ENCODE measurements at regions not wholly inside any gene's neighbourhood (a gene's known extent, or its start where the extent isn't known, plus 50 kb on each side); places are given as distances from the start of the nearest gene placed in this dataset.

- ATAC-seq (replicated peaks in 1 of 4), result no peak
- no peaks in the 10 kb centered on the region for H3K4me1 Mint-ChIP-seq
- no peaks in the 10 kb centered on the region for H3K9me3 ChIP-seq
- H3K36me3 ChIP-seq (ENCODE audit: control insufficient read depth in 2 of 2, extremely low read depth in 1 of 2, insufficient read depth in 1 of 2, low read length in 1 of 2), result no peaks in the 10 kb centered on the region
- H3K27ac ChIP-seq (ENCODE audit: low read length), result no peak overlapping the region
- H3K4me3 ChIP-seq (ENCODE audit: control insufficient read depth in 1 of 2, extremely low read depth in 1 of 2, low read length in 1 of 2), result no peak overlapping the region
- peaks cover 0 to 21% of the 10 kb centered on the region in 2 donors for H3K27me3 Mint-ChIP-seq
- H3K27ac Mint-ChIP-seq, result no peak overlapping the region
- POLR2A ChIA-PET, result no interaction called here
- CTCF ChIA-PET, result no interaction called here
- H3K27me3 ChIP-seq (replicated peaks in 1 of 2; ENCODE audit: control insufficient read depth in 2 of 2, extremely low read depth in 1 of 2, insufficient read depth in 2 of 2, low read length in 1 of 2), result peaks cover 0 to 3% of the 10 kb centered on the region in 2 experiments
- no peak overlapping the region for H3K4me3 Mint-ChIP-seq
- no peaks in the 10 kb centered on the region for H3K36me3 Mint-ChIP-seq
- H3K9me3 Mint-ChIP-seq, result peaks cover 0 to 6% (median 5%) of the 10 kb centered on the region in 3 donors
- 65% methylated on average over 3 of the region's 4 CpGs for WGBS (ENCODE audit: insufficient coverage)
- DNase-seq, result no peak
- H3K4me1 ChIP-seq (ENCODE audit: control insufficient read depth in 1 of 2, extremely low read depth in 1 of 2, insufficient read depth in 2 of 2, low read length in 2 of 2), result no peaks in the 10 kb centered on the region
Observed at GRCh38 chr12:115828168-115828567, 449.3 kb downstream of the MED13L start.

GRCh38 chr12:115824936-115825602 is 452.4 kb downstream of the MED13L start:
- peaks cover 0 to 6% (median 5%) of the 10 kb centered on the region in 3 donors for H3K9me3 Mint-ChIP-seq
- ChIA-PET CTCF (interaction anchor here in 1 of 2 donors (0.6 kb wide), 1 partner anchor 52 kb away, joined by 3 read pairs; no protein-coding TSS in a partner anchor), POLR2A (no interaction called here)
- no peaks in the 10 kb centered on the region for H3K9me3 ChIP-seq
- DNase-seq (no peak), ATAC-seq (replicated peaks in 1 of 4) (no peak)
- no peaks in the 10 kb centered on the region for H3K4me1 Mint-ChIP-seq
- no peaks in the 10 kb centered on the region for H3K4me1 ChIP-seq (ENCODE audit: control insufficient read depth in 1 of 2, extremely low read depth in 1 of 2, insufficient read depth in 2 of 2, low read length in 2 of 2)
- 64% methylated on average over 3 of the region's 4 CpGs for WGBS (ENCODE audit: insufficient coverage)
- no peak overlapping the region for H3K4me3 Mint-ChIP-seq
- no peak overlapping the region for H3K27ac ChIP-seq (ENCODE audit: low read length)
- no peak overlapping the region for H3K27ac Mint-ChIP-seq
- peaks cover 2 to 12% of the 10 kb centered on the region in 2 donors for H3K27me3 Mint-ChIP-seq
- H3K36me3 ChIP-seq (ENCODE audit: control insufficient read depth in 2 of 2, extremely low read depth in 1 of 2, insufficient read depth in 1 of 2, low read length in 1 of 2), result no peaks in the 10 kb centered on the region
- H3K27me3 ChIP-seq (replicated peaks in 1 of 2; ENCODE audit: control insufficient read depth in 2 of 2, extremely low read depth in 1 of 2, insufficient read depth in 2 of 2, low read length in 1 of 2), result peaks cover 0 to 3% of the 10 kb centered on the region in 2 experiments
- no peak overlapping the region for H3K4me3 ChIP-seq (ENCODE audit: control insufficient read depth in 1 of 2, extremely low read depth in 1 of 2, low read length in 1 of 2)
- H3K36me3 Mint-ChIP-seq, result no peaks in the 10 kb centered on the region

GRCh38 chr12:115823635-115824034 is 453.9 kb downstream of the MED13L start:
- ChIA-PET POLR2A (no interaction called here), CTCF (no interaction called here)
- Histone ChIP-seq H3K4me1 (ENCODE audit: control insufficient read depth in 1 of 2, extremely low read depth in 1 of 2, insufficient read depth in 2 of 2, low read length in 2 of 2) (no peaks in the 10 kb centered on the region), H3K27ac (ENCODE audit: low read length) (no peak overlapping the region), H3K36me3 (ENCODE audit: control insufficient read depth in 2 of 2, extremely low read depth in 1 of 2, insufficient read depth in 1 of 2, low read length in 1 of 2) (no peaks in the 10 kb centered on the region), H3K4me3 (ENCODE audit: control insufficient read depth in 1 of 2, extremely low read depth in 1 of 2, low read length in 1 of 2) (no peak overlapping the region), H3K9me3 (no peaks in the 10 kb centered on the region), H3K27me3 (replicated peaks in 1 of 2; ENCODE audit: control insufficient read depth in 2 of 2, extremely low read depth in 1 of 2, insufficient read depth in 2 of 2, low read length in 1 of 2) (peaks cover 0 to 3% of the 10 kb centered on the region in 2 experiments)
- ATAC-seq (replicated peaks in 1 of 4) (no peak), DNase-seq (no peak)
- no peak overlapping the region for H3K27ac Mint-ChIP-seq
- no peak overlapping the region for H3K4me3 Mint-ChIP-seq
- H3K9me3 Mint-ChIP-seq, result peaks cover 0 to 6% (median 5%) of the 10 kb centered on the region in 3 donors
- H3K36me3 Mint-ChIP-seq, result no peaks in the 10 kb centered on the region
- H3K4me1 Mint-ChIP-seq, result no peaks in the 10 kb centered on the region
- WGBS (ENCODE audit: insufficient coverage), result 0% methylated on average over 3 of the region's 5 CpGs
- H3K27me3 Mint-ChIP-seq, result peaks cover 3 to 12% of the 10 kb centered on the region in 2 donors

GRCh38 chr12:115820656-115821055 is 456.8 kb downstream of the MED13L start:
- no peaks in the 10 kb centered on the region for H3K4me1 ChIP-seq (ENCODE audit: control insufficient read depth in 1 of 2, extremely low read depth in 1 of 2, insufficient read depth in 2 of 2, low read length in 2 of 2)
- DNase-seq (no peak), ATAC-seq (replicated peaks in 1 of 4) (no peak)
- WGBS (ENCODE audit: insufficient coverage), result no CpG with 5 or more reads among the region's 3 CpGs
- H3K9me3 ChIP-seq, result no peaks in the 10 kb centered on the region
- Mint-ChIP-seq H3K27ac (no peak overlapping the region), H3K4me3 (no peak overlapping the region), H3K9me3 (peaks cover 0 to 10% (median 6%) of the 10 kb centered on the region in 3 donors), H3K4me1 (no peaks in the 10 kb centered on the region), H3K27me3 (peaks cover 9 to 18% of the 10 kb centered on the region in 2 donors), H3K36me3 (no peaks in the 10 kb centered on the region)
- ChIA-PET POLR2A (no interaction called here), CTCF (no interaction called here)
- H3K4me3 ChIP-seq (ENCODE audit: control insufficient read depth in 1 of 2, extremely low read depth in 1 of 2, low read length in 1 of 2), result no peak overlapping the region
- H3K36me3 ChIP-seq (ENCODE audit: control insufficient read depth in 2 of 2, extremely low read depth in 1 of 2, insufficient read depth in 1 of 2, low read length in 1 of 2), result no peaks in the 10 kb centered on the region
- no peak overlapping the region for H3K27ac ChIP-seq (ENCODE audit: low read length)
- peaks cover 0 to 5% of the 10 kb centered on the region in 2 experiments for H3K27me3 ChIP-seq (replicated peaks in 1 of 2; ENCODE audit: control insufficient read depth in 2 of 2, extremely low read depth in 1 of 2, insufficient read depth in 2 of 2, low read length in 1 of 2)

GRCh38 chr12:115818973-115819372 is 458.5 kb downstream of the MED13L start:
- POLR2A ChIA-PET, result no interaction called here
- Mint-ChIP-seq H3K4me1 (no peaks in the 10 kb centered on the region), H3K9me3 (peaks cover 0 to 14% (median 0%) of the 10 kb centered on the region in 3 donors), H3K27me3 (peaks cover 9 to 26% of the 10 kb centered on the region in 2 donors), H3K36me3 (no peaks in the 10 kb centered on the region), H3K4me3 (no peak overlapping the region), H3K27ac (no peak overlapping the region)
- peaks cover 0 to 5% of the 10 kb centered on the region in 2 experiments for H3K27me3 ChIP-seq (replicated peaks in 1 of 2; ENCODE audit: control insufficient read depth in 2 of 2, extremely low read depth in 1 of 2, insufficient read depth in 2 of 2, low read length in 1 of 2)
- ATAC-seq (replicated peaks in 1 of 4) (no peak), DNase-seq (no peak)
- CTCF ChIA-PET, result no interaction called here
- WGBS (ENCODE audit: insufficient coverage), result no CpG with 5 or more reads among the region's 5 CpGs
- no peaks in the 10 kb centered on the region for H3K36me3 ChIP-seq (ENCODE audit: control insufficient read depth in 2 of 2, extremely low read depth in 1 of 2, insufficient read depth in 1 of 2, low read length in 1 of 2)
- H3K27ac ChIP-seq (ENCODE audit: low read length), result no peak overlapping the region
- no peaks in the 10 kb centered on the region for H3K4me1 ChIP-seq (ENCODE audit: control insufficient read depth in 1 of 2, extremely low read depth in 1 of 2, insufficient read depth in 2 of 2, low read length in 2 of 2)
- H3K4me3 ChIP-seq (ENCODE audit: control insufficient read depth in 1 of 2, extremely low read depth in 1 of 2, low read length in 1 of 2), result no peak overlapping the region
- H3K9me3 ChIP-seq, result no peaks in the 10 kb centered on the region

GRCh38 chr12:115817389-115817788 is 460.1 kb downstream of the MED13L start:
- Histone ChIP-seq H3K27ac (ENCODE audit: low read length) (no peak overlapping the region), H3K27me3 (replicated peaks in 1 of 2; ENCODE audit: control insufficient read depth in 2 of 2, extremely low read depth in 1 of 2, insufficient read depth in 2 of 2, low read length in 1 of 2) (peaks cover 0 to 2% of the 10 kb centered on the region in 2 experiments), H3K4me3 (ENCODE audit: control insufficient read depth in 1 of 2, extremely low read depth in 1 of 2, low read length in 1 of 2) (no peak overlapping the region), H3K4me1 (ENCODE audit: control insufficient read depth in 1 of 2, extremely low read depth in 1 of 2, insufficient read depth in 2 of 2, low read length in 2 of 2) (no peaks in the 10 kb centered on the region), H3K9me3 (no peaks in the 10 kb centered on the region), H3K36me3 (ENCODE audit: control insufficient read depth in 2 of 2, extremely low read depth in 1 of 2, insufficient read depth in 1 of 2, low read length in 1 of 2) (no peaks in the 10 kb centered on the region)
- POLR2A ChIA-PET, result no interaction called here
- Mint-ChIP-seq H3K4me3 (no peak overlapping the region), H3K9me3 (peaks cover 4 to 14% (median 4%) of the 10 kb centered on the region in 3 donors), H3K4me1 (no peaks in the 10 kb centered on the region), H3K27ac (no peak overlapping the region), H3K36me3 (no peaks in the 10 kb centered on the region), H3K27me3 (peaks cover 11 to 19% of the 10 kb centered on the region in 2 donors)
- 69% methylated on average over 3 of the region's 9 CpGs for WGBS (ENCODE audit: insufficient coverage)
- no peak for DNase-seq
- no peak for ATAC-seq (replicated peaks in 1 of 4)
- CTCF ChIA-PET, result no interaction called here
